ENCODE measurements at regions not wholly inside any gene's neighbourhood (a gene's known extent, or its start where the extent isn't known, plus 50 kb on each side); places are given as distances from the start of the nearest gene placed in this dataset.

- Histone ChIP-seq H3K4me1 (replicated peaks; ENCODE audit: insufficient read depth) (no peaks in the 10 kb centered on the region), H3K27ac (no peak overlapping the region), H3K4me3 (no peak overlapping the region), H3F3A (ENCODE audit: insufficient read depth, low read depth) (no peaks in the 10 kb centered on the region), H4K20me1 (ENCODE audit: insufficient read depth) (no peaks in the 10 kb centered on the region), H3K4me2 (no peak overlapping the region), H3K79me2 (ENCODE audit: low read depth) (no peaks in the 10 kb centered on the region), H3K9me3 (ENCODE audit: insufficient read depth, low read depth) (no peaks in the 10 kb centered on the region), H3K36me3 (ENCODE audit: low read depth) (no peaks in the 10 kb centered on the region), H3K27me3 (ENCODE audit: insufficient read depth, low read depth) (peaks cover 3% of the 10 kb centered on the region; the same call in 1 of the 2 replicates), H2AFZ (no peak overlapping the region), H3K9me2 (ENCODE audit: insufficient read depth) (no peaks in the 10 kb centered on the region)
- POLR2A ChIA-PET (ENCODE audit: unreplicated experiment), result no interaction called here
- no peak for DNase-seq
- CTCF ChIA-PET, result no interaction called here
- TF ChIP-seq CTCF (conservative IDR thresholded peaks at IDR 0.05), result no peak
- no peak for TF ChIP-seq EZH2 (IDR thresholded peaks at IDR 0.05; ENCODE audit: low read depth)
- intact Hi-C loops (cut with micrococcal nuclease; ENCODE audit: unreplicated experiment), result no loop called here
- no TSS peak for BruUV-seq (replicated peaks)
Measured at GRCh38 chr6:231779-232178, 60.5 kb upstream of the DUSP22 start.

DNA sequence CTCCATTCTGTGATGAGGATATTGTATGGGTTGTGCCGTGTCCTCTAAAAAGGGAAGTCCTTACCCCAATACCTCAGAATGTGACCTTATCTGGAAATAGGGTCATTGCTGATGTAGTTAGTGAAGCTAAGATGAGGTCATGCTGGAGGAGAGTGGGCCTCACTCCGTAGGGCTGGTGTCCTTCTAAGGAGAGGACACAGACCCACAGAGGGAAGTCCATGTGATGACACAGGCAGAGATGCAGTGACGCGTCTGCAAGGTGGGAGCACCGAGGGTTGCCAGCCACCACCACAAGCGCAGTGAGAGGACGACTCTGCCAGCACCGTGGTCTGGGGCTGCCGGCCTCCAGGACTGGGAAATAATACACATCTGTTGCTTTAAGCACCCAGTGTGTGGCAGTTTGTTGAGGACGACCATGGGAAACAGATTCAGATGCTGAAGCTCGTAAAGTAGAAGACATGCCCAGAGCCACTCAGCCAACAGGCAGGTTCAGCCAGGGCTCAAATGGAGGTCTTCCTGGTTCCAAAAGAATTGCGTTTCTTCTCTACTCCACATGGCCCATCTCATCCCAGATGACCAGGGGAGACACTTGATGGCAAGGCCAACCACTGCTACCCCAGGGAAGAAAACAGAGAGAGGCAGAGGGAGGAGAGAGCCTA is 59.2 kb upstream of the DUSP22 start:
- no TSS peak for BruUV-seq (replicated peaks)
- no peak for DNase-seq
- no peaks in the 10 kb centered on the region for H3K9me3 ChIP-seq (ENCODE audit: insufficient read depth, low read depth)
- no peaks in the 10 kb centered on the region for H4K20me1 ChIP-seq (ENCODE audit: insufficient read depth)
- peaks cover 3% of the 10 kb centered on the region; the same call in 1 of the 2 replicates for H3K27me3 ChIP-seq (ENCODE audit: insufficient read depth, low read depth)
- no peak overlapping the region for H2AFZ ChIP-seq
- intact Hi-C loops (cut with micrococcal nuclease; ENCODE audit: unreplicated experiment), result no loop called here
- H3F3A ChIP-seq (ENCODE audit: insufficient read depth, low read depth), result no peaks in the 10 kb centered on the region
- H3K36me3 ChIP-seq (ENCODE audit: low read depth), result no peaks in the 10 kb centered on the region
- TF ChIP-seq EZH2 (IDR thresholded peaks at IDR 0.05; ENCODE audit: low read depth), result no peak
- no peak for TF ChIP-seq CTCF (conservative IDR thresholded peaks at IDR 0.05)
- ChIA-PET POLR2A (ENCODE audit: unreplicated experiment) (no interaction called here), CTCF (no interaction called here)
- H3K79me2 ChIP-seq (ENCODE audit: low read depth), result no peaks in the 10 kb centered on the region
- no peak overlapping the region for H3K4me3 ChIP-seq
- H3K9me2 ChIP-seq (ENCODE audit: insufficient read depth), result no peaks in the 10 kb centered on the region
- H3K4me2 ChIP-seq, result no peak overlapping the region
- no peak overlapping the region for H3K27ac ChIP-seq
- no peaks in the 10 kb centered on the region for H3K4me1 ChIP-seq (replicated peaks; ENCODE audit: insufficient read depth)

DNA sequence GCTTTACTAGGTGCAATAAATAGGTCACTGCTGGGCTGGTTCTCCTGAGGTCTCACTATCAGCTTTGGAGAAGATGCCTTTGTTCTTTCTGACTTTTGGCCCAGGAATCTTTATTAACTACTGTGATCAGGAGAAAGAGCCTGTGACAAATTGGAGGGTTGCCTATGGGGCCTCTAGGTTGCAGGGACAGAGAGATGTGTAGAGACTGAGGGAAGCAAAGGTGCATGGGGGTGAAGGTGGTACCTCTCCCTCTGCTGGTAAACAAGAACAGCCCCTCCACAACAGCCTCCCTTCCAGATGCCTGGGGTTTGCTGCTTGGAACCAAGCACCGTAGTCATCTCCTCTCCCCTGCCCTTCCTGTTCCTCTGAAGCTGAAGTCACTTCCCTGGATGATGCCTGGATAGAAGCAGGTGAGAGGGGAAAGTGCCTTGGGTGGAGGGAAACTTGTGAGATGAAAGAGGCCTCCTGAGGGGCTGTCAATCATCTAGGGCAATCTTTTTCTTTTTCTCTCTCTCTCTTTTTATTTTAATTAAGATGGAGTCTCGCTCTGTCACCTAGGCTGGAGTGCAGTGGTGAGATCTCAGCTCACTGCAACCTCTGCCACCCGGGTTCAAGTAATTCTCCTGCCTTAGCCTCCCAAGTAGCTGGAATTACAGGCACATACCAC is 57.4 kb upstream of the DUSP22 start:
- POLR2A ChIA-PET (ENCODE audit: unreplicated experiment), result no interaction called here
- Histone ChIP-seq H2AFZ (no peak overlapping the region), H3K9me2 (ENCODE audit: insufficient read depth) (no peaks in the 10 kb centered on the region), H3K27me3 (ENCODE audit: insufficient read depth, low read depth) (peaks cover 4% of the 10 kb centered on the region; the same call in 1 of the 2 replicates), H3K4me3 (no peak overlapping the region), H3K36me3 (ENCODE audit: low read depth) (no peaks in the 10 kb centered on the region), H3F3A (ENCODE audit: insufficient read depth, low read depth) (no peaks in the 10 kb centered on the region), H3K9me3 (ENCODE audit: insufficient read depth, low read depth) (no peaks in the 10 kb centered on the region), H3K4me2 (no peak overlapping the region), H3K4me1 (replicated peaks; ENCODE audit: insufficient read depth) (no peaks in the 10 kb centered on the region), H4K20me1 (ENCODE audit: insufficient read depth) (no peaks in the 10 kb centered on the region), H3K79me2 (ENCODE audit: low read depth) (no peaks in the 10 kb centered on the region), H3K27ac (no peak overlapping the region)
- TF ChIP-seq CTCF (conservative IDR thresholded peaks at IDR 0.05), result no peak
- no peak for TF ChIP-seq EZH2 (IDR thresholded peaks at IDR 0.05; ENCODE audit: low read depth)
- CTCF ChIA-PET, result interaction anchor here (0.7 kb wide), 1 partner anchor 10 kb away, joined by 4 read pairs; no protein-coding TSS in a partner anchor
- intact Hi-C loops (cut with micrococcal nuclease; ENCODE audit: unreplicated experiment), result no loop called here
- no peak for DNase-seq
- no TSS peak for BruUV-seq (replicated peaks)

Measured in PC-9 (cell line).